Stimulated activated naive CD4-positive, alpha-beta T cell (primary cell): ENCODE measurements at regions not wholly inside any gene's neighbourhood (a gene's known extent, or its start where the extent isn't known, plus 50 kb on each side); places are given as distances from the start of the nearest gene placed in this dataset.

ENCODE experiments used
- DNase-seq, 6 experiments: peaks; one replicate each; lab custom pipeline; 2025; lab: John Stamatoyannopoulos, UW

DNA sequence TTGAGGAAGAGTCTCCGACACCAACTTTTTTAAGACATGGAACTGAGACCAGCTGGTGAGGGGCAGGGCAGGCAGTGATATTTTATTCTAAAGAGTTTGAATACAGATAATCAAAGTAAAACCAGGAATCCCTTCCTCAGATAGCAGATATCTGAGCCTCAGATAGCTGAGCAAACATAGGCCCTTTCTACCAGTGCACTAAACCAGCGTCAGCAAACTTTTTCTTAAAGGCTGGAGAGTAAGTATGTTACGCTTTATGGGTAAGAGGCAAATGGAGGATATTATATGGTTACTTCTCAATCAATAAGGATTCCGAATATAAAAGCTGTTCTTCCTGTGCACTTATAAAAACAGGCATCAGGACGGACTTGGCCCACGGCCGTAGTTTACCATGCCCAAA, 73.9 kb downstream of the WNT5A start:
- DNase-seq = no peak

DNA sequence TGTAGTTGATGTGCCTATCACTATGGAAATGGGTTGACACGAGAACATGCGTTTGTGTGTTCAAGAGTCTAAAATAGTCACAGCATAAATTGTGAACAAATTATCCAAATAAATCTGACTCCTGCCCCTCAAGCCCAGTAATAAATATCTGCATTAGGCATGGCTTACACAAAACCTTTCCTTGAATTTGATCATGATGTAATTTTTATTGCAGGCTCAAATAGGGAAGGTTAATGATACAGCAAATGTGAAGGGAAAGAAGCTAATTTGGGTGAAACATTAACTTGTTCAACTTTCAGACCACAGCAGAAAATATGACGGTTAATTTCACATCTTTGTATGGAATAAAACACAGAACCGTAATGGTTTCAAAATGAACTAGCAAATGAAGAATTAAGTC, 74.6 kb downstream of the WNT5A start:
- no peak for DNase-seq

DNA sequence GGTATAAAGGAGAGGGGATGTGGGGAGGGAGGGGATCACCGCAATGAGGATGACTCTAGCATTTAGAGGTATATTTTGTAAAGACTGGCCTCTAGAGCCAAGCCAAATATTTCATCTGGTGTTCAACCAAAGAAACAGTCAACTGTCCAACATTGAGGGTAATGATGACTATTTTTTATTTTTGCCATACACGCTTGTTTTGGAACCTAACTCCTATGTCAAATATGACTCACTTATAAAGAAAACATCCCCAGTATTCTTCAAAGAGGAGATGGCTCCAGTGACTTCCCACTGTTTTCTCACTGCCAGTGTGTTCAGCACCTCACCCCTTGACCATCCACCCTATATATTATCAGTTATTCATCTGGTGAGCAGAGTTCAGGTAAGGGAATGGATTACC, 77.3 kb downstream of the WNT5A start:
- no peak for DNase-seq

DNA sequence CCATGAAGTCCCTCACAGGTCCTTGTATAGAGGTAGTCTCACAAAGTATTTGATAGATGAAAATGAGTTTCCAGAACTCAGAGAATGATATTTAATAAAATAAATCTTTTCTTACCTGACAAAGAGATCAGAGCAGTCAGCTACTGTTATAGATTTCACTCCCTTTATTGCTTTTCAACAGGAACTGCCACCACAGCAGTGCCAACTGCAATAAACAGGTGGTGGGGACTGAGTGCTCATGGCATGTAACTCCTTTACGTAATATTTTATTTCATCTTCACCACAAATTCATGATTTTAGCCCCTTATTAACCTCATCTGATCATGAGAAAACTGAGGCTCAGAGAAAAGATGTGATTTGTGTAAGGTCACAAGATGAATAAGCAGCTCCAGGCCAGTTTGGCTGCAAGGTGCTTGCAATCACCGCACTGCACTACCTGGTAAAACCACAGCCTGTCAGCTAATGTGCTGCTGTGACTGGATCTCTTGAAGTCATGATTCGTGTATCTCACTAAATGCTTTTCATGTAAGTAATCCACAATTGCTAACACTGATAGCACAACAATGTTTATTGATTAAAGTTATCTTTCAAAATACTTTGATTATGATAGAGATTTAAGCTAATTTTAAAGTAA, 78.8 kb downstream of the WNT5A start:
- DNase-seq = no peak

DNA sequence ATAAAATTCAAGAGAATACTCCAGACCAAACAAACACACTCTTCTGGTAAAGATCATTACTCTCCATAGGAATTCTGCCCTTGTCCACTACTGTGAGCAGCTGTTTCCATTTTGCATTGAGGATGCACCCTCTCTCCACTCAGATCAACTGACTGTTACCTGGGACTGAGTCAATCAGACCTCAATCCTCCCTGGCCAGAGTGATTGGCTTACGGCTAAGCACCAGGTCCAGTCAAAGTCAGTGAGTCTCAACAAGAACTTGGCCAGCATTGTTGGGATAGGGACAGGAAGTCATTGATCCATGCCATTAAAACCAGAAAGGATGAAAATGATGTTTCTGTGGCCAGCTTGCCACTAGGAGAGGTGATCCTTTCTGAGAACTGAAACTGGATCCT, 79.7 kb downstream of the WNT5A start:
- no peak for DNase-seq

DNA sequence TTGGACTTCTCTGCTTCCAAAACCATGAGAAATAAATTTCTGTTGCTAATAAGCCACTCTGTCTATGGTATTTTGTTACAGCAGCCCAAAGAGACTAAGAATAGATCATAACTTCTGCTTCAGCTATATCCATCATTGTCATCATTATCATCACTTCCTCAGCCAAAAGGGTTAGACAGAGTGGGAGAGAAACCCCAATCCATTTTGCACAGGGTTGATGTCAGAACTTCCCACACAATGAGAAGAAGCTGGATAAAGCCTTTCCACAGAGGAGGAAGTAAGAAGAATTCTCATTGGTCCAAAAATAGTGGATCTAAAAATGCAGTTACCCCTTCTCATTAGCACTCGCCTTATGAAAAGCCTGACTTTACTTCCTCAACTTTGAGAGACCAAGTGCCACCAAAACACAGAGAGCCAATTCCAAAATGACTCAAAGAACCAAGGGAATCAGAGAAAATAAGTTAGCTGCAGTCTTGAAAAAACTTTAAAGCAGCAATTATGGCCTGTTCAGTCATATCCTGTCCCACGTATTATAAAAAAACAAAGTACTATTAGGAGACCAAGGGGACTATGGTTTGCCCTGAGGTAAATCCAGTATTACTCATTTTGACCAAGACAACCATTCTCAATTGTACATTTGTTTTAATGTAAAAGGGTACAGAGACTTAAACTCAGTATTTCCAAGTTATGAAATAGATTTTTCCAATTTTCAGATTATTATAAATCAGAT, 80.2 kb downstream of the WNT5A start:
- no peak for DNase-seq

DNA sequence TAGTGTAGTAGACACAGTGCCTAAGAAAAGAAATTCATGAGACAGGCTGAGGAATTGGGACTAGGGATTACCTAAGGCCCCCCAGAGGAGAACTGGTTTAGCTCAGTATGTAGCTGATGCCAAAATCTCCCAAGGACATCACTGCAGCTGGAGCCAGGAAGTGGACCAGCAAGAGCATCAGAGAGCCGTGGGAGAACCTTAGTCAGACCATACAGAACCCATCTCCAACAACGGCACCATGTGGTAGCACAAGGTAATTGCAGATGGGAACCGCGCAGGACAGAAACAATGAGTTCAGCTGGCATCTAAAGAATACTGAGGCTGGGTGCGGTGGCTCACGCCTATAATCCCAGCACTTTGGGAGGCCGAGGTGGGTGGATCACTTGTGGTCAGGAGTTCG, 81.7 kb downstream of the WNT5A start:
- no peak for DNase-seq

DNA sequence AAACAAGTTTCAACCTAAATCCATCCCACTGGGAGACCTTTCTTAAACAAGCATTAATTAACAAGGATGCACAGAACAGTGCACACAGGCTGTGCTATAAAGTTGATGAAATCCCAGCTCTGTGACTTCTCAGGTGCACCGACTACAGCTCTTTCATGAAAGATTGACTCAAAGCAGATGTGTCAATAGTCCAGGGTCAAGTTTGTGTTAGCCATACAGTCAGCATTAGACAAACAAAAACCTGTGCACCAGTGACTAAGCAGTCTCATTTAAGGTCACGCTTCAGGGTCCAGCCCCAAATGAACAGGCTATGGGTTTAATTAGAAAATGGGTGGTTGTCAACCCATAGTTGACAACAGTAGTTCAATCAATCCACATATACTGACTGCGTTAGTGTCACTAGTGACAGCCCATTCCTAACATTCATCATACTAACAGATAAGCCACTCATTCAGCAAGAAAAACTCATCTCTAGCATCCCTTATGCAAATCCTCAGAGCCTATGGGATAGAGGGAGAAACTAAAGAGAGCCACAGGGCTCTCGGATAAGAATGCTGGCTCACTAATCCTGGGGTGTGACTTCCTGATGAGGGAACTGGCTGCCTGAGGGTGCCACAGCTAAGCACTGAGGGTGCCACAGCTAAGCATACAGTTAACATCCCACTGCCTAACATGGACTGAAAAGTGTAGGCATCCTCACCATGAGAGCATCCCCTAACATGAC, 84.1 kb downstream of the WNT5A start:
- DNase-seq = no peak

DNA sequence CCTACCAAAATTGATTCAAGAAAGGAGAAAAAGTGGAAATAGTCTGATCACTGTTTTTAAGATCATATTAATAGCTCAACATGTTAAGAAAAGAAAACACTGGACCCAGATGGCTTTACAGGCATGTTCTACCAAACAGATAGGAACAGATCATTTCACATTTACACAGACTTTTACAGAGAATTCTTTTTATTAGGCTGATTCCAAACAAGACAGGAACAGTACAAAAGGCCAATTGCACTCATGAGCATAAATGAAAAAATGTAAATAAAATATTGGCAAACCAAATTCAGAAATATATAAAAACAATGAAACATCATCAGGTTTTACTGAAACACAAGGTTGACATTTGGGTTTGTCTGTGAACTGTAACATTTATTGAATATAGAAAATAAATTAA, 106.5 kb downstream of the WNT5A start:
- DNase-seq = no peak

DNA sequence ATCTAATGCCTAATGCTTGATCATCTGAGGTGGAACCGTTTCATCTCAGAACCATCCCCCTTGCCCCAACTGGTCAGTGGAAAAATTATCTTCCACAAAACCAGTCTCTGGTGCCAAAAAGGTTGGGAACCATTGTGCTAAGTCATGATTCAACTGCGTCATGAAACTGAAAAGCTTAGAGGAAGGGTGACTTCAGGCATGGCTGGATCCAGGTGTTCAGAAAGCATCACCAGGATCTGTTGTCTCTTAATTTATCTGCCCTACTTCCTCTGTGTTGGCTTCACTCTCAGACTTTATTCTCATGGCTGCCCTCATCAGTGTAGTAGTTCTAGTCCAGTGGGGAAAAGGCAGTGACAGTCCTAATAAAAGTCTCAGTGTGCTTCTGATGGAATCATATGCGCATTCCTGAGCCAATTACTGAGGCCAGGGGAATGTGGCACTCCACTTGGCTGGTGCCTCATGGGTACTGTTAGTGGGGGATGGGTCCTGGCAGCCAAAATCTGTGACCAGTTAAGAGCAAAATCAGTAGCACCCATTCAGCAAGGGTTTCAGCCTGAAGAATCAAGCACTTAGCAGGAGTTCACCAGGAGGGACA, 110.3 kb downstream of the WNT5A start:
- no peak for DNase-seq

DNA sequence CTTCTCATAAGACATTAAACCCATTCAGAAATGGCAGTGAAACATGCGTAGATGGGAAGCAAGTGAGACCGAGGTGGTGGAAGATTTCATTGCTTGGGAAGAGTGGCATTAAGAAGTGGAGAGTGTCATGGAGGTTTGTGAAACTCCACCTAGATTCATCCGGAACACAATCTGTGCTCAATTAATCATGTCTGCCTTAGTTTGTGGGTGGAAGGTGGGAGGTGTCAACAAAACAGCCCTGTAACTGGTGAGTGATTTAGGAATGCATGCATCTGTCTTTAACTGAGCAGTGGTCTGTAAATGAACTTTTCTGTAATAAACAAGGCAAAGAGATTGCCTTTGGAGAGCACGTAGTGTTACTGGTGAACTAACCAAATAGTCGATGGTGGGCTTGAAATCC, 113.7 kb downstream of the WNT5A start:
- no peak for DNase-seq

DNA sequence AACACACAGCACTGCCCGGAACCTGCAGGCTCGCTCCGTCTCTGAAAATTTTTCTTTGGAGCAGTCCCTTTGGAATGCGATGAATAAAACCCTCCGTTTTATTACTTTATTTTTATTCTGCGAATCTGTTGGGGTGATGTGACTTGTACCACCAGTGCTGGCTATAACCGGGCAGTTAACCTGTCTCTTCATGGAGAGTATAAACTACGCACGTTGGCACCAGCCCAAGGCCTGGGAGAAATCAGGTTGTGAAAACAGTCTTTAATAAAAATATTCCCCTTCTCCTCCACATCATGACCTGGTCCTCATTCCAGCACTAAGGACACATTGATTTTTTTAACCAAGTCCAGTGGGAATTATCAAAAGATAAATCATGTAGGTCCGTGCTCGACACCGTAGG, 116.8 kb downstream of the WNT5A start:
- no peak for DNase-seq

DNA sequence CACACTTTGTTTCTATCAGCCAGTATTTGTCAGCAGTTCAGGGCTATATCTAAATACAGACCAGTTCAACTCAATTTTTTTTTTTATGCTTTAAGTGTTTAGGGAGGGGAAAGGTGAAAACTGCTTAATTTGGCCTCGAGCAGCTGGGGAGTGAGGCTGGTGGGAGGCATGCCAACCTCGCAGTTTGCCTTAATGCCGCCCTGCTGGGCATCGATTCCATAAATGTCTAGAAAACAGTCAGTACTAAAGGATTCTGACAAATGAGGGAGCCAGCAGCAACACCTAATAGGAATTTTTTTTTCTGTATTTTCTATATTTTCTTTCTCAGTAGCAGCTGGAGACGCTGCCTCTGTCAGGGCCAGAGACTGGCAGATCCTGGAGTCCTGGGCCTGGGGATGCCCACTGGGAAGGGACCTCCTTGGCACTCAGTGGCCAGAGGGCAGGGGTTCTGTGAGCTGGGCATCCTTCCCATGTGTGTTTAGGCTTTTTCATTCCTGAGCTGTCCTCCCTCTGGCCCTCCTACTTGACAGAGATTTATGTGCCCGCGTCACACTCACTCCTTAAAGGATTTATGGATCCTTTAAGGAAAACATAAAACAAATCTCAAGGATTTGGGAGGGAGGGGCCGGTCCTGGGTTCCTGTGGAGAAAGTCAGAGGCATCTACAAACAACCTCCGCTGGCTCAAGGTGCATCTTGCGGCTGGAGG, 117.8 kb downstream of the WNT5A start:
- no peak for DNase-seq

DNA sequence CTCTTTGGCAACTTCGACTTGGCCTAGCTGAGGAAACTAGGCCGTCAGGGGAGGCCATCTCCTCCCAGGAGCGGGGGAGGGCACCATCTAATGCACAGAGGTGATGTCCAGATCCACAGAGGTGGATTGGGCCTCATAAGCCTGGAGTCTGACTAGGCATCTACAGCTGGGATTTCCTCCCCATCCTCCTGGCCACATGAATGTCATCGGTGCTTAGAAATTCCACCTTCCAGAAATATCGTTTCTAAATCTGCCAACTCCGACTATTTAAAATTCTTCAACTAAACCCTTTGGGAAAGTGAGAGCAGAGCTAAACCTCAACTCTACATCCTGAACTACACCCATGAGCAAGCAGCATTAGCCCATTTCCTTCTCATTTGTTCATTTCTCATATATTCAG, 118.7 kb downstream of the WNT5A start:
- no peak for DNase-seq

DNA sequence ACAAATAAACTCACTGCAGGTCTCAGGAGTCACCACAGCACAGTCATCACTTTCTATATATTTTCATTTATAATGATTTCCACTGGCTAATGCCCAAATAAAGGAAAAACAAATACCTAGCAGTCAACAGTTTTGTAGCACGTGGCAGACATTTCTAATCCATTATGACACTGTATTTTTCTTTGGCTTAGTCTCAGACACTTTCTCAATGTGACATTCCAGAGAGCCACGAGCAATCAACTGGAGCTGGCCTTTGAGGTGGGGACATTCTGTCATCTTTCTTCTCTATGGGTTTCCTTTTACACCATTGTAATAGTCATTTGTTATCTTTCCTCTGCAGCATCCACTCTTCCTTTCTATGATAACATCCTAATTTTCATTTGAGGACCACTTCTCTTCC, 119.7 kb downstream of the WNT5A start:
- DNase-seq = no peak

DNA sequence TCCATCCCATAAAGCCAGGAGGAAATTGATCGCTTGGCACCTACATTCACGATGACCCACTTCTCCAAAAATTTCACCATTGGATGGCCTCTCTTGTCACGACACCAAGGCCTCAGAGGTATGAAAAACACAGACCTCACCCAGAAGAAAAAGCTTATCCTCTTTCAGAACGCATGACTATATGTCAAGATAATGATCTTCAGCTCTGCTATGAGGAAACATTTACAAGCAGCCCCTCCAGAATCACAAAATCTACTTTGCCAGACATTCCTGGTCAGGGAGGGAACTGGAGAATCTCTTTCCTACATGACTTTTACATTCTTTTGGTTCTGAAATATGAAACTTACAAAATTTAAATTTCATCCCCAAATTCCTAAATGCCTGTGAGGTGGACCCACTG, 122.7 kb downstream of the WNT5A start:
- no peak for DNase-seq

DNA sequence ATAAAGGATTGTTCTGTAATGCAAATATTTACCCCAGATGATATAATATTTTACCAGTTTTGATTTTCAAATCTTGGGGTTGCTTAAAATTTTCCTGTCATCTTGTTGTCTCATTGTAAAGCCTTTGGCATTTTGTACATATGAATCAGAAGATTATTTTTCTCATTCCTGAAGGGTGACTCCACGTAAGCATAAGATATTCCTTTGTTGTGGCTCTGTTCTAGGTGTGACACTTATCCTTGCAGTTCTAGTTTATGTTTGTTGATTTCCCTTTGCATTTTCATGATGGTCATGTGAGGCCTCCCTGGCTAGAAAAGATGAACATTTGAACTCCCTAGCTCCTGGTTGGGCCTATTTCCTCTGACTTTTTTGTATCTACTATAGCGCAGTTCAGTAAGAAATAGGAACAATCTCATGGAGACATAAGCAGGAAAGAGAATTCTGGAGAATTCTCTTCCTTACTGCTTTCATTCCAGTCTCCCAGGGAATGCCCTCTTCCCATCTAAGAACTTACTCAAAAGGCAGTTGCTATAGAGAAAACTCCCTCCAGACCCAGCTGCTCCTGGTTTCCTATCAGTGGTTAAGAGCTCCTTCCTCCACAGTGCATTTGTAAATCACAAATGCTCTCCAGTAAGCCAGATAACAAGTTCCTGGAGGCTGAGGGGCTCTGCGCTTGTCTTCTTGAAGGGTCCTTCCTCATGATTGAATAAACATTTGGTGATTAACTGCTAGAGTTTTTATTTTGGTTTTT, 124.7 kb downstream of the WNT5A start:
- DNase-seq = no peak

DNA sequence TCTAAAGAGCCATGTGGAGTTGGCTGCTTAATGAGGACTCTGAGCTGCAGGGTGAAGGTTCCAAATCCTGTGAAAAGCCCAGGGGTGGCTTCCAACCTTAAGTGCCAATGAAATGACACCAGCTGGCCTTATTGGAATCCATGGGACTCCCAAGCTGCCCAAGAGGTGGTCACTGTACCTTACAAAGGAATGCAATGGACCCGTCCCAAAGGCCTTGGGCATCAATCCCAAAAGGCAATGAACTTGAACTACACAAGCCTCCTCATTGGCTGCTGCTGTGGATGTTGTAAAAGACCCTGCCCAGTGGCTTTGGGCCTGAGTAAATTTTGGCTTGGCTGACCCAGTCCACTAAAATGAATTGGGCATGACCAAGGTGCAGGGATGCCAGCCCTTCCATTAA, 129.3 kb downstream of the WNT5A start:
- DNase-seq = no peak

DNA sequence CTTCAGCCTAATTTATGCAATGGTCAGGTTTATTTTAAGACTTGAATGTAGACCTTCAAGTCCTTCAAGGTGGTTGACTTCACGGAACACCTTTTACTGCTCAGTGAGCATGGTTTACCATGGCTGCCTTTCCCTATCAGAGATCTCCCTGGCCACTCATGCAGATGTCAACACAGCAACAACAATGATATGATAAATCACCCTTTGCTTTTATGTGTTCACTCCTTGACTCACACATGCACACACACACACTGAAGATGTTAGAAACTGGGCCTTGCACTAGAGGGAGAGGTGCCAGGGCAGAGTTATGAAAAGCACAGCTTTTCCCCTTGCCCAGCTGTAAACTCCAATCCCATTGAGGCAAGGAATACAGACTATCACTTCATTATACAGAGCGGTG, 134.4 kb downstream of the WNT5A start:
- no peak for DNase-seq

DNA sequence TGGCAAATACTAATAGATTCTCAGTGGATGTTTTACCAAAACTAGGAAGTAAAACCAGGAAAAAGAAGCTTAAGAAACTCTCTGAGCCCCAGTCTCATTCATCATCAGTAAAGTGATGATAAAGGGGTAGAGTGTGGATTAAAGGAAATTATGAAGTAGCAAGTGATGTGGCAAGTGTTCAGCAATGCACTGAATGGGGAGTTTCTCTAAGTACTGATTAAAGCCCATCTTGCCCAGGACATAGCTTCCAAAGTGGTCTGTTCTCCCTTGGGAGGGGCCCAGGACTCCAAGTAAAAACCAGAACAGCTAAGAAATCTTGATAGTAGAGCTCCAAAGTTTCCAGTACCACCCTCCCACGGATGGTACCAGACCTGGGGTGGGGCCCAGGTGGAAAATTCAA, 137.3 kb downstream of the WNT5A start:
- no peak for DNase-seq

DNA sequence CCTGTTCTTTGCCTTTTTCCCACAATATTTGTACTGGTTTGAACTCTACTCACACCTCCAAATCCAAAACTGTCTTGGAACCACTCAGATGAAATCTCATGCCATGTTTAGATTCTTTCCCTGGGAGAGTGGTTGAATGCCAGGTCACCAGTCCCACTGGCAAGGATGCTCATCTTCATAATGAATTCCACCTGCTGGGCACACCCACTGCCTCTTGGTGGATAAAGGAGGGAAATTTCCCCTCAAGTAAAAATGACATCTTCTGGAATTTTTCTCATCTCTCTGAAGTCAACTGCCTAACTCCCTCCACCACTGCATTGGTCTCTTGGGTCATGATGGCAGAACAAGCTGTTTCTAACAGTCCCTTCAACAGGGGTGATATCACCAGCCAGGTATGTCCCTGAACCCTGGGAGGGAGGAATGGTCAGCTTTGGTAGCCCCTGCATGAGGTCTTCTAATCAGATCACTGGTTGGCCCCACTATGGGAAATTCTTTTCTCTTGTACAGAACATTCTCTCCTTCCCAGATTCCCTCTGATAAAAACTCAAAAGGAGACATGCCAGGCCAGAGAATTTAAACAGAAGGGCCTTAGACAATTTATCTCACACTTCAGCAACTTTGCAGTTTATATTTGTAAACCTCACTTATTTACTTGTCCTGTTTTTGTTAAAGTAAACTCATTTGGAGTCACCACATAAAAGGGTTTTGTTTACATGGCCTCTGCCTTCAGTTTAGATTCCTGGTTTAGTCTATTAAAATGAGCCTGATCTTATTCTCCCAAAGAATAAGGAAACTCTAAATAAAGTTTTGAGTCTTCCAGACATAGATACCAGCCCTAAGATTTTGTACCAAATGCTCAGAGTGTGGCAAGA, 143.4 kb downstream of the WNT5A start:
- DNase-seq = no peak
